ENCODE measurements at regions not wholly inside any gene's neighbourhood (a gene's known extent, or its start where the extent isn't known, plus 50 kb on each side); places are given as distances from the start of the nearest gene placed in this dataset.

GRCh38 chr3:84634668-84635067 is 324.1 kb upstream of the CADM2 start:
- H3K27me3 Mint-ChIP-seq, result no peaks in the 10 kb centered on the region
- Histone ChIP-seq H3K36me3 (ENCODE audit: control insufficient read depth in 2 of 2, extremely low read depth in 1 of 2, insufficient read depth in 1 of 2, low read length in 1 of 2) (no peaks in the 10 kb centered on the region), H3K4me3 (ENCODE audit: control insufficient read depth in 1 of 2, extremely low read depth in 1 of 2, low read length in 1 of 2) (no peak overlapping the region), H3K4me1 (ENCODE audit: control insufficient read depth in 1 of 2, extremely low read depth in 1 of 2, insufficient read depth in 2 of 2, low read length in 2 of 2) (no peaks in the 10 kb centered on the region), H3K27me3 (replicated peaks in 1 of 2; ENCODE audit: control insufficient read depth in 2 of 2, extremely low read depth in 1 of 2, insufficient read depth in 2 of 2, low read length in 1 of 2) (no peaks in the 10 kb centered on the region), H3K27ac (ENCODE audit: low read length) (no peak overlapping the region), H3K9me3 (no peaks in the 10 kb centered on the region)
- no peaks in the 10 kb centered on the region for H3K36me3 Mint-ChIP-seq
- ChIA-PET CTCF (no interaction called here), POLR2A (no interaction called here)
- no peak for ATAC-seq (replicated peaks in 1 of 4)
- H3K27ac Mint-ChIP-seq, result no peak overlapping the region
- WGBS (ENCODE audit: insufficient coverage), result no CpG with 5 or more reads among the region's 1 CpG
- peaks cover 19 to 24% (median 20%) of the 10 kb centered on the region in 3 donors for H3K9me3 Mint-ChIP-seq
- no peak for DNase-seq
- no peak overlapping the region for H3K4me3 Mint-ChIP-seq
- H3K4me1 Mint-ChIP-seq, result no peaks in the 10 kb centered on the region

DNA sequence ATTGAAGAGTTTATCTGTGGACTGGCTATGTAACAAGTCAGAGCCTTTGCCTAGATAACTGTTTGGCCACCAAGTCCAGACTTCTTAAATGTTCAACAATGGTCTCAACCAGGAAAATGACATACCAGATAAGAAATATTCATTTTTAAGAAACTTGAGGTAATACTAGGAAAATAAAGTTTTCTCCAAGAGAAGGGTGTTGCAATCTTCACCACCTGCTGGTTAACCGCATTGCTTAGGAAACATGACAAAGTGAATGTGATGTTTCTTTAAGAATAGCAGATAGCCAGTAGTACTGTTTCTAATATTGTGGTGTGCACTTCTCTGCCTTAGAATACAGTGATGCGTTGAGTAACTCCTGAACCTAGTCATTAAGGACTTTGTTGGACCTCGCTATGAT is 321.5 kb upstream of the CADM2 start:
- peaks cover 20 to 24% (median 20%) of the 10 kb centered on the region in 3 donors for H3K9me3 Mint-ChIP-seq
- no peaks in the 10 kb centered on the region for H3K36me3 ChIP-seq (ENCODE audit: control insufficient read depth in 2 of 2, extremely low read depth in 1 of 2, insufficient read depth in 1 of 2, low read length in 1 of 2)
- H3K36me3 Mint-ChIP-seq, result no peaks in the 10 kb centered on the region
- ChIA-PET POLR2A (no interaction called here), CTCF (no interaction called here)
- ATAC-seq (replicated peaks in 1 of 4), result no peak
- no peak overlapping the region for H3K4me3 Mint-ChIP-seq
- H3K4me3 ChIP-seq (ENCODE audit: control insufficient read depth in 1 of 2, extremely low read depth in 1 of 2, low read length in 1 of 2), result no peak overlapping the region
- no peak overlapping the region for H3K27ac ChIP-seq (ENCODE audit: low read length)
- H3K27me3 ChIP-seq (replicated peaks in 1 of 2; ENCODE audit: control insufficient read depth in 2 of 2, extremely low read depth in 1 of 2, insufficient read depth in 2 of 2, low read length in 1 of 2), result no peaks in the 10 kb centered on the region
- no peaks in the 10 kb centered on the region for H3K9me3 ChIP-seq
- no peaks in the 10 kb centered on the region for H3K4me1 Mint-ChIP-seq
- no peaks in the 10 kb centered on the region for H3K4me1 ChIP-seq (ENCODE audit: control insufficient read depth in 1 of 2, extremely low read depth in 1 of 2, insufficient read depth in 2 of 2, low read length in 2 of 2)
- no peak overlapping the region for H3K27ac Mint-ChIP-seq
- no peak for DNase-seq
- WGBS (ENCODE audit: insufficient coverage), result 83% methylated on average over 1 of the region's 3 CpGs
- no peaks in the 10 kb centered on the region for H3K27me3 Mint-ChIP-seq

GRCh38 chr3:84666468-84666867 is 292.3 kb upstream of the CADM2 start:
- H3K27me3 Mint-ChIP-seq, result no peaks in the 10 kb centered on the region
- Histone ChIP-seq H3K4me3 (ENCODE audit: control insufficient read depth in 1 of 2, extremely low read depth in 1 of 2, low read length in 1 of 2) (no peak overlapping the region), H3K9me3 (no peaks in the 10 kb centered on the region), H3K36me3 (ENCODE audit: control insufficient read depth in 2 of 2, extremely low read depth in 1 of 2, insufficient read depth in 1 of 2, low read length in 1 of 2) (no peaks in the 10 kb centered on the region), H3K27ac (ENCODE audit: low read length) (no peak overlapping the region), H3K4me1 (ENCODE audit: control insufficient read depth in 1 of 2, extremely low read depth in 1 of 2, insufficient read depth in 2 of 2, low read length in 2 of 2) (no peaks in the 10 kb centered on the region), H3K27me3 (replicated peaks in 1 of 2; ENCODE audit: control insufficient read depth in 2 of 2, extremely low read depth in 1 of 2, insufficient read depth in 2 of 2, low read length in 1 of 2) (no peaks in the 10 kb centered on the region)
- no peaks in the 10 kb centered on the region for H3K4me1 Mint-ChIP-seq
- H3K4me3 Mint-ChIP-seq, result no peak overlapping the region
- ATAC-seq (replicated peaks in 1 of 4) (no peak), DNase-seq (no peak)
- H3K9me3 Mint-ChIP-seq, result peaks cover 4 to 21% (median 5%) of the 10 kb centered on the region in 3 donors
- ChIA-PET POLR2A (no interaction called here), CTCF (no interaction called here)
- no peaks in the 10 kb centered on the region for H3K36me3 Mint-ChIP-seq
- no peak overlapping the region for H3K27ac Mint-ChIP-seq

- no peak overlapping the region for H3K27ac Mint-ChIP-seq
- CTCF ChIA-PET, result no interaction called here
Observed at GRCh38 chr3:84679211-84679610, 279.6 kb upstream of the CADM2 start.

DNA sequence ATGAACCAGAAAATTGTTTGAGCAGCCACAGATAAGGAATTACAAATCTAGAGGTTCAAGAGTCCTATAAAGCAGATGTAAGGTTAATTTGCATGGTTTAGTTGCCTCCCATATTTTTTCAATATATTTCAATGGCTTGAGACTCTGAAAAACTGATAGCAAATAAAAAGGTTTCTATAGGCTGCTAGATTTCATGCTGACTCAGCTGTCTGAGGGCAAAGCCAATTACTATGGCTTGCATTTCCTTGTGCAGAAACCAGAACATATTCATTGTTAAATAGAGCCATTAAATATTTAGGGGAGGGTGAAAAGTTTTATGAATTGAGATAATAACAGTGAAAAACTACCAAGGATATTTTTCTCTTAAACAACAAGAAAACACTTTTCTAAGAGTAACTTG is 278.1 kb upstream of the CADM2 start:
- Mint-ChIP-seq H3K27ac (no peak overlapping the region), H3K4me1 (no peaks in the 10 kb centered on the region), H3K9me3 (peaks cover 13 to 27% (median 14%) of the 10 kb centered on the region in 3 donors), H3K27me3 (no peaks in the 10 kb centered on the region), H3K36me3 (no peaks in the 10 kb centered on the region), H3K4me3 (no peak overlapping the region)
- Histone ChIP-seq H3K9me3 (no peaks in the 10 kb centered on the region), H3K27me3 (replicated peaks in 1 of 2; ENCODE audit: control insufficient read depth in 2 of 2, extremely low read depth in 1 of 2, insufficient read depth in 2 of 2, low read length in 1 of 2) (no peaks in the 10 kb centered on the region), H3K27ac (ENCODE audit: low read length) (no peak overlapping the region), H3K4me1 (ENCODE audit: control insufficient read depth in 1 of 2, extremely low read depth in 1 of 2, insufficient read depth in 2 of 2, low read length in 2 of 2) (no peaks in the 10 kb centered on the region), H3K4me3 (ENCODE audit: control insufficient read depth in 1 of 2, extremely low read depth in 1 of 2, low read length in 1 of 2) (no peak overlapping the region), H3K36me3 (ENCODE audit: control insufficient read depth in 2 of 2, extremely low read depth in 1 of 2, insufficient read depth in 1 of 2, low read length in 1 of 2) (no peaks in the 10 kb centered on the region)
- ChIA-PET CTCF (no interaction called here), POLR2A (no interaction called here)
- DNase-seq (no peak), ATAC-seq (replicated peaks in 1 of 4) (no peak)

More at GRCh38 chr3:84679211-84679610, 279.6 kb upstream of the CADM2 start:
- no peaks in the 10 kb centered on the region for H3K4me1 Mint-ChIP-seq
- H3K36me3 Mint-ChIP-seq, result no peaks in the 10 kb centered on the region
- no peak for ATAC-seq (replicated peaks in 1 of 4)
- no peaks in the 10 kb centered on the region for H3K36me3 ChIP-seq (ENCODE audit: control insufficient read depth in 2 of 2, extremely low read depth in 1 of 2, insufficient read depth in 1 of 2, low read length in 1 of 2)
- H3K4me3 Mint-ChIP-seq, result no peak overlapping the region
- H3K4me3 ChIP-seq (ENCODE audit: control insufficient read depth in 1 of 2, extremely low read depth in 1 of 2, low read length in 1 of 2), result no peak overlapping the region
- H3K9me3 Mint-ChIP-seq, result peaks cover 17 to 30% (median 19%) of the 10 kb centered on the region in 3 donors
- no peaks in the 10 kb centered on the region for H3K27me3 Mint-ChIP-seq
- H3K9me3 ChIP-seq, result no peaks in the 10 kb centered on the region
- H3K27ac ChIP-seq (ENCODE audit: low read length), result no peak overlapping the region
- H3K4me1 ChIP-seq (ENCODE audit: control insufficient read depth in 1 of 2, extremely low read depth in 1 of 2, insufficient read depth in 2 of 2, low read length in 2 of 2), result no peaks in the 10 kb centered on the region
- DNase-seq, result no peak
- H3K27me3 ChIP-seq (replicated peaks in 1 of 2; ENCODE audit: control insufficient read depth in 2 of 2, extremely low read depth in 1 of 2, insufficient read depth in 2 of 2, low read length in 1 of 2), result no peaks in the 10 kb centered on the region
- POLR2A ChIA-PET, result no interaction called here

- ATAC-seq (replicated peaks in 1 of 4) (no peak), DNase-seq (no peak)
- peaks cover 8 to 19% (median 17%) of the 10 kb centered on the region in 3 donors for H3K9me3 Mint-ChIP-seq
- no peaks in the 10 kb centered on the region for H3K4me1 ChIP-seq (ENCODE audit: control insufficient read depth in 1 of 2, extremely low read depth in 1 of 2, insufficient read depth in 2 of 2, low read length in 2 of 2)
- H3K27ac Mint-ChIP-seq, result no peak overlapping the region
- H3K4me1 Mint-ChIP-seq, result no peaks in the 10 kb centered on the region
- H3K27me3 Mint-ChIP-seq, result no peaks in the 10 kb centered on the region
- no peaks in the 10 kb centered on the region for H3K9me3 ChIP-seq
- H3K36me3 ChIP-seq (ENCODE audit: control insufficient read depth in 2 of 2, extremely low read depth in 1 of 2, insufficient read depth in 1 of 2, low read length in 1 of 2), result no peaks in the 10 kb centered on the region
- H3K4me3 Mint-ChIP-seq, result no peak overlapping the region
- WGBS (ENCODE audit: insufficient coverage), result no CpG with 5 or more reads among the region's 2 CpGs
- ChIA-PET CTCF (no interaction called here), POLR2A (no interaction called here)
- no peaks in the 10 kb centered on the region for H3K27me3 ChIP-seq (replicated peaks in 1 of 2; ENCODE audit: control insufficient read depth in 2 of 2, extremely low read depth in 1 of 2, insufficient read depth in 2 of 2, low read length in 1 of 2)
- H3K27ac ChIP-seq (ENCODE audit: low read length), result no peak overlapping the region
- H3K36me3 Mint-ChIP-seq, result no peaks in the 10 kb centered on the region
- no peak overlapping the region for H3K4me3 ChIP-seq (ENCODE audit: control insufficient read depth in 1 of 2, extremely low read depth in 1 of 2, low read length in 1 of 2)
Observed at GRCh38 chr3:84683493-84683892, 275.3 kb upstream of the CADM2 start.

DNA sequence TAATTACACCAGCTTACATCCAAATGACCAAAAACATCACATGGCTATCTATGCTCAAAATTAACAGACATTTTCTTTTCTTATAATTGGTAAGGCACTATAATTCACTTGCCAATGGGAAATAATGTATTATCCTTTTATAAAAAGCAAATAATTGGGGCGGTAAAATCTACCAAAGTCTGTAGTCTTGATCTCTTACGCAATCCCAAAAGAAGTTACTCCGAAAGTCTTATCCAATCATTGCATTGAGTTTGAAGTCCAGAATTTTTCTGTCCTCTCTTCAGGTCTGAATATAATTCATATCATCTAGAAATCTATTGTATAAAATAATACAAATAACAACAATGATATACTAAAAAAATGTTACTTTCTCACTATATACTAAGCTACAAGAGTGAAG is 273.3 kb upstream of the CADM2 start:
- H3K27me3 Mint-ChIP-seq, result no peaks in the 10 kb centered on the region
- CTCF ChIA-PET, result no interaction called here
- no peaks in the 10 kb centered on the region for H3K9me3 ChIP-seq
- H3K9me3 Mint-ChIP-seq, result peaks cover 8 to 19% (median 12%) of the 10 kb centered on the region in 3 donors
- POLR2A ChIA-PET, result no interaction called here
- H3K27me3 ChIP-seq (replicated peaks in 1 of 2; ENCODE audit: control insufficient read depth in 2 of 2, extremely low read depth in 1 of 2, insufficient read depth in 2 of 2, low read length in 1 of 2), result no peaks in the 10 kb centered on the region
- H3K4me3 ChIP-seq (ENCODE audit: control insufficient read depth in 1 of 2, extremely low read depth in 1 of 2, low read length in 1 of 2), result no peak overlapping the region
- H3K27ac ChIP-seq (ENCODE audit: low read length), result no peak overlapping the region
- H3K4me3 Mint-ChIP-seq, result no peak overlapping the region
- no peak for DNase-seq
- no peak overlapping the region for H3K27ac Mint-ChIP-seq
- no CpG with 5 or more reads among the region's 3 CpGs for WGBS (ENCODE audit: insufficient coverage)
- no peaks in the 10 kb centered on the region for H3K36me3 ChIP-seq (ENCODE audit: control insufficient read depth in 2 of 2, extremely low read depth in 1 of 2, insufficient read depth in 1 of 2, low read length in 1 of 2)
- H3K4me1 Mint-ChIP-seq, result no peaks in the 10 kb centered on the region
- no peak for ATAC-seq (replicated peaks in 1 of 4)
- H3K4me1 ChIP-seq (ENCODE audit: control insufficient read depth in 1 of 2, extremely low read depth in 1 of 2, insufficient read depth in 2 of 2, low read length in 2 of 2), result no peaks in the 10 kb centered on the region
- H3K36me3 Mint-ChIP-seq, result no peaks in the 10 kb centered on the region

All from T-cell (primary cell).